GM19438 (cell line): ENCODE measurements at regions not wholly inside any gene's neighbourhood (a gene's known extent, or its start where the extent isn't known, plus 50 kb on each side); places are given as distances from the start of the nearest gene placed in this dataset.
A peak's percentile ranks its signal among the peaks of the same experiment; 100 is the strongest.
"Not testable (repeated sequence)": the region's sequence is repeated elsewhere in the genome, so short reads cannot be mapped to it uniquely, and the experiment has no call there.

Experiments
- ATAC-seq: cut with Tn5 transposase; IDR thresholded peaks from one replicate; pipeline ENCODE4 v1.9.1; 2021; ENCODE audit warnings: low read depth; ENCODE audit not compliant: unreplicated experiment

DNA sequence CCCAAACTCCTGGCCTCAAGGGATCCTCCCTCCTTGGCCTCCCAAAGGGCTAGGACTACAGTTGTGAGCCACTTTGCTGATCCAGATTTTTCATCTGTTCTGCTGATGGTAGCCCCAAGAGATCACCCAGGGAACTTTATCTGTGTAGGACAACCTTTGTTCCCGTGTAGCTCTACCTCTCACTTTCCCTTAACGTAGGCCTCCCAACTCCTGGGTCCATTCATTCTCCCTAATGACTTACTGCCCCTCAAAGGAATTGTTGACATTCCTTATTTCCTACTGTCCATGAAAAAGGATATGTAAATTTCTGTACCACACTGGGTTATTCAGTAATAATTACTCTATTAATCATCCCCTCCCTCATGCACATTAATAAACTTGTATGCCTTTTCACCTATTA lies 51.0 kb upstream of the PHF24 start:
- no peak for ATAC-seq

DNA sequence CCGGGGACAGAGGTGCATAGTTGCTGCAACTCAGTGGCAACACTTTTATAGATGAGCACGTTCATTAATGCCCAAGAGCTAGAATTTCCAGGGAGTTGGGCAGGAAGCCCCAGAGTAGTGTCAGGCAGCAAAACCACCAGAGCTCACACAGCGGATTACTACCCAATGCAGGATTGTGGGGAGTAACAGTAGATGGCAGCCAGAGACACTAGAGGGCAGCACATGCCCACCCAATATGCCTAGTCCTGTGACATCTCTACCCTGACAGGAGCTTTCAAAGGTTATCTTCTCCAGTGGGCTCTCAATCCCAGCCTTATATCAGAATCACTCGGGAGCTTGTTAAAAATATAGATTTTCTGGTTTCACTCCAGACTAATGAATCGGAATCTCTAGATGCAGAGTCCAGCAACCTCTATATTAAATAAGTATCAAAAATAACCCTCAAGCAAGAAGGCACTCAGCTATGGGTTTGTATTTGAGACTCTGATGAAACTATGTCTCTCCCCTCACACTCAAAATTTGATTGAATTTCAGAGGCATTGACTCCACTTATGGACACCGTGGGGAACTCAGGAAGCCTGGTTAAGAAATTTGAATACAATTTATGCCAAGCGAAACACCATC lies 58.4 kb upstream of the PHF24 start:
- ATAC-seq, result peak; percentile 74

DNA sequence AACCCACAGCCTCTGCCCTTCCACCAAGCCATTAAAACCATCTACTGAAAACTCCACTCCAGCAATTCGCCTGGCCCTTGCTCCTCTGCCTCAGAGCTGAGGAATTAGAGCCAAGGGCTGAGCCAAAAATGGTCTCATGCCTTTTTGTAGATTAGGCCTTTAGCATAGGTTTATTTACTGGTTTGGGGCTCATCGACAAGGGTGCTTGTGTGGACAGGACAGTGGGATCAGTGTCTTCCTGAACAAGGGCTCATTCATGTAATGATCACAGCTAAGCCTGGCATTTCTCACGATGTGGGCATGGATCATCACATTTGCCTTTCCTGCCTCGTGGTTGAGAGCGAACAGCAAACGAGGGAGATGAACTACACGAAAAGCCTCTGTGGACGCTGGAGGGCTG lies 59.2 kb upstream of the PHF24 start:
- no peak for ATAC-seq

DNA sequence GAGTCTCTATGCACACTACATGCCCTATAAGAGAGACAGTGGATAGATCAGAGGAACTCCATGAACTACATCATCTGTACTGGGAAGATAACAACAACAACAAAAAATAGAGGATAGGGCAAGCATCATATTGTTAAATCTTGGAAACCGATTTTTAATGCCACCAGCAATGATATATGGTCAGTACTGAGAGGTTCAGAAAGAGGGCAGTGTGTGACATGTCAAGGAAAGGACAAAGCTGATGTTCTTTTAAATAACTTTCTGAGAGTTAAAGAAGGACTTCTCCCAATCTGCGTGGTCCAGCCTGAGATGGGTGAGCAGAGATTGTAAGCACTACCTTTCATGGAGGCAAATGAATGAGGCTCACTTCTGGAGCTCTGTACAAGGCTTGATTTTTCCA lies 62.0 kb upstream of the PHF24 start:
- no peak for ATAC-seq

DNA sequence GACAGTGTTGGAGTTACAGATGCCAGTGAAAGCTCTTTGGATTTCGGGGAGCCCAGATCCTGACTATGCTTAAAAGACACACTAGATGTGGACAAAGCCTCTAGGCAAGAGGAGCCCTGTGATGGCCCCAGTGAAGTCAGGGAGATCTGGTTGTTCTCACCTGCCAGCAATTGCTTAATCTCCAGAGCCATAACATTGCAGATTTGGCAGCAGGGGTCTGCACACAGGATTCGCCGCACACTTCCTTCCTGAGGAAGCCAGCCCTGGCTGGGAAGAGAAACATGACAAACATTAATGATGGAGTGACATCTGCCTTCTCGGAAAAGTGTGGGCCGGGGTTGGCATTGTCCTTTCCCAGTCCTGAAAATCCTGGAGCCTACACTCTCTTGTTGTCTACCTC lies 65.2 kb upstream of the PHF24 start:
- no peak for ATAC-seq

DNA sequence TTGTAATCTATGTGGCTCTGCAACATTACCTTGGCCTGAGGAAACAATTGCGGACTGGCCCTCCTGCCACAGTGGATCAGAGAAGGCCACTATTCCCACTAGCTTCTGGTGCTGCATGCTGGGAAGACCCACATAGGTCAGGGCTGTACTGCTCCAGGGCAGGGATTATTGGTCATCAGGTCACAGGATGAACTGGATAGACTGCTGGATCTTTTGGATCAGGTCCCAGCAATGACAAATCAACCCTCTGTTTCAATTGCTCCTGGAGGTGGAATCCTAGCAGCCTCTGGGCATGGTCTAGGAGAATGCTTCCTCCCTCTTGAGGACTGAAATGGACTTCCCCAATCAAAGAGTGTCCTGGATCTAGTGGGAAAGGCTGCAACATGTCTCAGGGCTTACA lies 66.7 kb upstream of the PHF24 start:
- ATAC-seq, result no peak

DNA sequence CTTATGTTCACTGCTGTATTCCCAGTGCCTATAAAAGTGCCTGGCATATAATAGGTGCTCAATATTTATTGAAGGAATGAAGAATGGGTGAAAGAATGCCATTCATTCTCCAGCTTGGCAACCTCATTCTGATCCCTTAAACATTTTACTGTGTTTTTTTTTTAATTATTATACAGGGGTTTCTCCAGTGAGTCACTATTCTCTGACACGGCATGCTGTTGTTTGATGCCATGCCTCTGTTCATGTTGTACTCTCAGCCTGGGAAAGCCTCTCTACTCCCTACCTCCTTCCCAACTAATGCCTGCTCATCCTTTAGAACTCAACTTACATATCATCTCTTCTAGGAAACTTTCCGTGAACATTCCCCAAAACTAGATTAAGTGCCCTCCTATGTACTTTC lies 70.2 kb upstream of the PHF24 start:
- no peak for ATAC-seq

DNA sequence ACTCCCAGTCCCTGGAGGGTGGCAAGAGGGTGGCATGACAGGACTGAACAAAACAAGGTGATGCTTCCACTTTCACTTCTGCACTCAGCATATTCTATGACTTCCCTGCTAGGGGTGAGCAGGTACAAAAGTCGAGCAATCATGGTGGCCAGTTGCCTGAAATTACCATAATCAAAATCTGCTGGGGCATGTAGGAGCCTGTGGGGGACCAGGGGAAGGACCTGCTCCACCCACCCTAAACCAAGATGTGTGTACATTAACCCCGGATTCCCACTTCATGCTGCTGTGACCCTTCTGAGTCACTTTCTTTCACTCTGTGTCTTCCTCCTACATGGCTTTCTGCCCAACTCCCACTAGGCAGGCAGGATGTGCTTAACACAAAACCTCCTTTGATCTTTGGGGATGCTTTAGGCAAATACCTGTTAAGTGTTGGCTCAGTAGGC lies 73.3 kb upstream of the PHF24 start:
- peak; percentile 64 for ATAC-seq

DNA sequence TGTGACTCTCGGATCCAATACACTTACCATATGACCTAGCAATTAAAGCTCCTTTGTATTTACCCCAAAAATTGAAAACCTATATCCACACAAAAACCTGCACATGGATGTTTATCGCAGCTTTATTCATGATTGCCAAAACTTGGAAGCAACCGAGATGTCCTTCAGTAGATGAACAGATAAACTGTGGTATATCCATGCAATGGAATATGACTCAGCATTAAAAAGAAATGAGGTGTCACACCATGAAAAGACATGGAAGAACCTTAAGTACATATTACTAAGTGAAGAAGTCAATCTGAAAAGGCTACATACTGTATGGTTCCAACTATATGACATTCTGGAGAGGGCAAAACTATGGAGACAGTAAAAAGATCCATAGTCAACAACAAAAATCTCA lies 82.0 kb upstream of the PHF24 start:
- ATAC-seq, result no peak

DNA sequence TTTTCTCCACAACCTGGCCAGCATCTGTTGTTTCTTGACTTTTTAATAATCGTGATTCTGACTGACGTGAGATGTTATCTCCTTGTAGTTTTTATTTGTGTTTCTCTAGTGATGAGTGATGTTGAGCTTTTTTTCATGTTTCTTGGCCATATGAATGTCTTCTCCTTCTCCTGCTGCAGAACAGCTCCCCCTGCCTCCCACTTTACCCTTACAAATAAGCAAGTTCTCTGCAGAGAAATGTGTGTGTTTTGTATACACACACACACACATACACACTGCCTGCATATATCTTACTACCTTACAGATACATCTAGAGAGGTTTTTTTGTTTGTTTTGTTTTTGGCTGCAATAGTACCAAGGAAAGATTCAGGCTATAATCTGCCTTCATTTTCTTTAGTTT lies 88.7 kb upstream of the PHF24 start:
- ATAC-seq, result no peak

DNA sequence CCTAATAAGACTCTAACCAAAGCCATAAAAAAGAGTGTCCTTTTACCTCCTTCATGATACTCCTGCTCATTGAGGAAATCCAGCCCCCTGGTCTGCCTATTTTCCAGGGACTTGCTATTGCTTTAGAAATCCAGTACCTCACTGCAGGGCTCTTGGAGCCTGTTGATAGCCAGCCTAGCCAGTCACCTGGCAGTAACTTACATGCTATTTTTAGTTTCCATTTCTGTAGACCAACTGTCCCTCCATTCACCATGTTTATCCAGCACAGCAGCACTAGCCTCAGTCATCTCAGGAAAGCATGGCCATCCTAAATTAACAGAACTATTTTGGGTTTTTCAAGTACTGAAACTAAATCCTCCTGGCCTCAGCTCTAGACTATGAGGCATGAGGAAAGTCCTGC lies 91.5 kb upstream of the PHF24 start:
- no peak for ATAC-seq

DNA sequence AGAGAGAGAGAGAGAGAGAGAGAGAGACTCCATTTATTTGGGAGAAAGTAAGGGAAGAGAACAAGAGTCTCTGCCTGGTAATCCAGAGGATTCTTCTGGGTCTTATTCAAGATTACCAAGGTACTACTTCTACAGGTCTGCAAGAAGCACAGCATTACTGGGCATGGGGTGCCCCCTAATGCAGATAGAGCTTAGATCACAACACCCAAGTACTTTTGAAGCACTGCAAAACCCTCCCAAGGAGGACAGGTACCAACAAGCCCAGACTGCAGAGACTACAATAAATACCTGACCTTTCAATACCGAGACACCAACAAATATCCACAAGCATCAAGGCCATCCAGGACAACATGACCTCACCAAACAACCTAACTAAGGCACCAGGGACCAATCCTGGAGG lies 94.7 kb upstream of the PHF24 start:
- ATAC-seq, result no peak

DNA sequence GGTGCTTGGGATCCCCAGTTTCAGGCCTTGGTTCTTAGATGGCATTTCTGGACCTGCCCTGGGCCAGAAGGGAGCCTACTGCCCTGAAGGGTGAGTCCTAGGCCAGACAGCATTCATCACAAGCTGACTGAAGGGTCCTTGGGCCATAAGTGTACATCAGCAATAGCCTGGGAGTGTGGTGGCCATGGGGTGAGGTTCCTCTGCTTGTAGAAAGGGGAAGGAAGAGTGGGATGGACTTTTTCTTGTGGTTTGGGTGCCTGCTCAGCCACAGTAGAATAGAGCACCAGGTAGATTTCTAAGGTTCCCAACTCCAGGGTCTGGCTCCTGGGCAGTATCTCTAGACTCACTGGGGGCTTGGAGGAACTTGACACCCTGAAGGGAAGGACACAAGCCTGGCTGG lies 95.2 kb upstream of the PHF24 start:
- ATAC-seq, result no peak

DNA sequence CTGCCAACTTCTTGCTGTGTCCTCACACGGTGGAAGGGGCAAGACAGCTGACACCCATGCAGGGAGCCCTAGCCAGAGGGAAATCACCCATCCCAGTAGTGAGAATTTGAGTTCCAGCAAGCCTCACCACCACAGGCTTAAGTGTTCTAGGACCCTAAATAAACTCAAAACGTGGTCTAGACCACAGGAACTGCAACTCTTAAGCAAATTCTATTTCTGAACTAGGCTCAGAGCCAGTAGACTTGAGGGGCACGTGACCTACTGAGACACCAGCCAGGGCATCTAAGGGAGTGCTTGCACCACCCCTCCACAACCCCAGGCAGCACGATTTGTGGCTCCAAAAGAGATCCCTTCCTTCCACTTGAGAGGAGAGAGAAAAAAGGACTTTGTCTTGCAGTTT lies 96.0 kb upstream of the PHF24 start:
- ATAC-seq, result no peak

DNA sequence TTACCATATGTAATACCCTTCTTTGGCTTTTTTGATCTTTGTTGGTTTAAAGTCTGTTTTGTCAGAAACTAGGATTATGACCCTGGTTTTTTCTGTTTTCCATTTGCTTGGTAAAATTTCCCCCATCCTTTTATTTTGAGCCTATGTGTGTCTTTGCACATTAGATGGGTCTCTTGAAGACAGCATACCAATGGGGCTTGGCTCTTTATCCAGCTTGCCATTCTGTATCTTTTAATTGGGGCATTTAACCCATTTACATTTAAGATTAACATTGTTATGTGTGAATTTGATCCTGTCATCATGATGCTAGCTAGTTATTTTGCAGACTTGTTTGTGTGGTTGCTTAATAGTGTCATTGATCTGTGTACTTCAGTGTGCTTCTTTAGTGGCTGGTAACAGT lies 103.1 kb upstream of the PHF24 start:
- not testable (repeated sequence) for ATAC-seq

DNA sequence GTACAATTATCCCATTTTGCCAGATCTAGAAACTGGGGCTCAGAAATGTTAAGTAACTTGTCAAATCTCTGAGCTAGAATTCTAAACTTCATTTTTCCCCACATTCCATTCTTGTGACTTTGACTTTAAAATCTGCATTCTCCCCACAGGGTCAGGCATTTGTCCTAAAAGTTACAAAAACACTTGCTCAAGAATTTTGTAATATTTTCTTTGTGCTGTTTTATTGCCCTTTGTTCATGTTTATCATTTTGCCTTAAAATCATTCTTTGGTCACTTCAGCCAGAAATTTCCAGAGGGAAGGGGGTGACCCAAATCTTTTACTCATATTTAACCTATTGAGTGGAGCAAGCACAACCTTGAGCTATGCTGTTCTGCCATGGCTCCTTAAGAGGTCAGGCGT lies 120.1 kb upstream of the CCL21 start:
- no peak for ATAC-seq

DNA sequence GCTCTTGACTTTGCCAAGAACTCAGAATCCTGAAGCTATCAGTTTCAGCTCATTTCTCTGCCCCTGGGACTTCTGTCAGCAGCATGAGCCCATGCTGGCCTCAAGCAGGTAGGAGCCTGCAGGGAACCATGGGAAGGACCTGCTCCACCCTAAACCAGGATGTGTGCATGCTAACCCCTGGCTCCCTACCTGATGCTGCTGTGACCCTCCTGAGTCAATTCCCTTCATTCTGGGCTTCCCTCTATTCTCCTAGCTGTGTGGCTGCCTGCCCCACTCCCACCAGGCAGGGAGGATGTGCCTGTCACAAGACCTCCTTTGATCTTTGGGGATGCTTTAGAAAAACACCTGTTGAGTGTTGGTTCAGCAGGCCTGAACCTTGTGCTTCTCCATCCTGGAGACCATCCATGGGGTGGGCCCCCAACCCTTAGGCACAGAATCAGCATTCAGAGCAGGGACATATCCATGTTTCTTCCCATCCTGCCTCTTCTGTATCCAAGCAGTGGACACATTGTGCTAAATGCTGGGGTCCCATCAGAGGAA lies 117.1 kb upstream of the CCL21 start:
- ATAC-seq, result no peak

DNA sequence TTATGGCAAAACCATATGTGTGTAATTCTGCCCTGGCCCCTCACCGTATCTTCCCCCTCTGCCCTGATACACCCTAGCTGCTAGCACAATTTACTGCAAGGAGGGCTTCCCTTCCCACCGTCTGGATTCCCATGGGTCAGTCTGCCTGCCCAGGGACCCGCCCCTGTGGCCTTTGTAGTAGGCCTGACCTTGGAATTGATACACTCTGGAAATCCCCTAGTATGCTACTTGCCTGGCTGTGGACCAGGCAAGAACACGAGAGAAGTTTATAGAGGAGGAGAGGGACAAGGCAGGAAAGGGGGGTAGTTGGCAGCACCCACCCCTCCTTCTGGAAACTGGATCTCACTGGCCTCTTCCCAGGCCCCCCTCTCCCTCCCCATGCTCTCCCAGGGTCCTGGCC lies 115.8 kb upstream of the CCL21 start:
- no peak for ATAC-seq

DNA sequence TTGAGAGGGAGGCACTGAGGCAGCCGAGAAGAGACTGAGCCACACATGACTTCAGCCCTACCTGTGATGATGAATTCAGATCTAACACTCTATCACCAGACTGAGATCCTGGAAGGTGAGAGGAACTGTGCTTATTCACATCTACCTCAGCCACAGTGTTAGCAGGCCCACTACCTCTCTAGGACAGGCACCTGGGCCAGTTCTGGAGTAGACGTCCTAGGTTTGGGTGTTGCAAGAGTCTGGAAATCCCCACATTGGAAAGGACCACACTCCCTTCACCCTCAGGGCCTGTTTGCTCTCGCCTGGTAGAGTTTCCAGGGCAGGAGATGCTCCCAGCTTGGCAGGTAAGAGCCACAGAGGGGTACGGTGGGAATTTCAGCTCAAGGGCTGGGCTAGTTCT lies 113.8 kb upstream of the CCL21 start:
- no peak for ATAC-seq

DNA sequence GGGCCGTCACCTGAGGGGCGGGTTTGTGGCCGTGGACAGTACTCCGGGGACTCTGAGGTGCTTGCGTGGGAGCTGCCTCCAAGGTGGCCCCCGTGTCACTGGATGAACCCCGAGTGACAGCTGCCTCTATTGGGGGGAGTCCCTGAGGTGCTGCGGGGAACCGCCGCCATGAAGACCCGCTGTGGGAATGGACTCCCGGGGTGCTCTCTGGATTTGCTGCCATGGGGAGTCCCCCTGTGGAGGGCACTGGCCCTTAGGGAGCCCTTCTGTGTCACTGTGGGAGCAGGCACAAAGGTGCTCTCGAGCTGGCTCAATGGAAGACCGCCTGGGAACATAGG lies 100.2 kb upstream of the CCL21 start:
- no peak for ATAC-seq

DNA sequence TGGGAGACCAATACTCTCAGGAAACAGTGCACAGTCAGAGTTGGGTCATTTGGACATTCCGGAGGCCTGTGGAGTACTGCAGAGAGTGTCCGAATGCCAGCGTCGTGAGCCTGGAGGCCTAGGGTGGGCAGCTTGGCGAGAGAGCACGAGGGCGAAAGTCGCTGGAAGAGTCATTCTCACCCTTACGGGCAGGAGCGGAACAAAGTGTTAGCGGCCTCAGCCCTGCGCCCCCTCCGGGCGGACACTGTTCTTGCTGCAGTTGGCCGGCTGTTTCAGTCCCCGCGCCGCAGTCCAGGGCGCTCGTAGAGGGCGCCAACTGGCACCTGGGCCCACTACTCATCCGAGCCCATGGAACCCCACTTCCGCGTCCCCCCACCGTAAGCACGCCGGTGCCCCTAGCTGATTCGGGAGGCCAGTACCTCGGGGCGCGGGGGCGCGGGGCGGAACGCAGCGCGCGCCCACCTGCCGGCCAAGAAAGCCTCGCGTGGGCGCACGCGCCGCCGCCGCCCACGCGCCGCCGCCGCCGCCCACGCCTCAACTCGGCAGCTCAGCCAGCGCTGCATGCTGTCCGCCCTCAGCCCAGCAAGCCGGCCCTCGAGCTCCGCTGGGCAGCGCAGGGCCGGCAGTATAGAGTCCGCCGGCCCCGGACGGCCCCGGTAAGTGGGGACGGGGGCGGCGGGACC lies 99.7 kb upstream of the CCL21 start:
- ATAC-seq, result no peak

DNA sequence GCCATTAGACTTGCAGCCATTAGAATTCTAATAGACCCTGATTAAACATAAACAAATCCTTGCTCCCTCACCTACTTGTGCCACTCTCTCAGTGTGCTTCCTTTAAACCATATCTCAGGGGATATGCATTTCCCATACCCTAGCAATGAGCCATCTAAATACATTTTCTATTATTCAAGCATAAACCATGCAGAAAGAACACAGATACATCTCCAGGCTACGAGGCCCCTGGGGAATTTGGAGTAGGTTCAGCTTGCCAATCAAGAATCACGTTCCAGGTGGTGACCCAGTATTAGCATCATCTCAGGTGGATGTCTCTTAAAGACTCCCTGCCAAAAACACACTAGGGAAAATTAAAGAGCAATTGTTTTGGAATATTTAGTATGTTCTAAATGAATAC lies 93.0 kb upstream of the CCL21 start:
- ATAC-seq, result no peak

DNA sequence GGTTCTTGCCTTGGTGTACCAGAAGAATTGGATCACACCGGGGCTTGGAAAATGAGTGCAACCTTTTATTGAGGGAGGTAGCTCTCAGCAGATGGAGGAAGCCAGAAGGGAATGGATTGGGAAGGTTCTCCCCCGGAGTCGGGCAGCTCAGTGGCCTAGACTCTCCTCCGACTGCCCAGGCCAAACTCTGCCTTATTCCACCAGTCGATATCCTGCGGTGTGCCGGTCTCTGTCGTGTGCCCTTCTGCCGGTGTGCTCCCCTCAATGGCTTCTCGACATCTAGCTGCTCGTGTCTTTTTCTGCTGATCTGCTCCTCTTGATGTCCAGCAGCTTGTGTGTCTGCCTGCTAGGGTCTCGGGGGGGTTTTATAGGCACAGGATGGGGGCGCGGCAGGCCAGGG lies 87.4 kb upstream of the CCL21 start:
- no peak for ATAC-seq
